Keratinocyte (primary cell): ENCODE measurements at regions not wholly inside any gene's neighbourhood (a gene's known extent, or its start where the extent isn't known, plus 50 kb on each side); places are given as distances from the start of the nearest gene placed in this dataset.

Experiments
- EZH2 ChIP-seq: IDR thresholded peaks from one replicate; pipeline ENCODE4 v1.6.1; 2012; ENCODE audit warnings: inconsistent platforms, mild to moderate bottlenecking, low read length, moderate library complexity
- TF ChIP-seq, protein P1 (sequence below), 3 experiments: IDR thresholded peaks in 1 of 3; conservative IDR thresholded peaks in 1 of 3; optimal IDR thresholded peaks in 1 of 3; 2 replicates in 2 of 3; 3 replicates in 1 of 3; pipeline versions ENCODE3 to v1.5.1; 2011; ENCODE audit warnings: low read length in 3 of 3, mild to moderate bottlenecking in 3 of 3, moderate library complexity in 2 of 3, control low read depth in 1 of 3, inconsistent platforms in 1 of 3; ENCODE audit not compliant: insufficient read depth in 2 of 3; ENCODE audit errors: extremely low read depth in 1 of 3

DNA sequence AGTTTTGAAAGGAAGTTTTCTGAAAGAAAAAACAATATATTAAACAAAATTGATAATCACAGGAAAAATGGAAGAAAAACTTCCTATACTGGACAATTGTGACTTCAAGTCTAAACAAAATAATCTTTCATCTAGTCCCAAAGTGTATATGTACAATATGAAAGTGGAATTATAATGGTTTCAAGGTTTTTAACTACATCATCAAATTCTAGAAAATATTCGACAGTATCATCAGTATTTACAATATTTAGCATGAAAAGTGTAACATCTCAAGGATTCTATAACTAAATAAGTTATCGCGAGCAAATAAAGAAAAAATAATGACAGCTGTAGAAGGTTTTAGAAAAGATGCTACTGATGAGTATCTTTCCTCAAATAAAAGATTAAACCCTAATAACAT, 310.9 kb upstream of the LRFN5 start:
- TF ChIP-seq, protein P1, sequence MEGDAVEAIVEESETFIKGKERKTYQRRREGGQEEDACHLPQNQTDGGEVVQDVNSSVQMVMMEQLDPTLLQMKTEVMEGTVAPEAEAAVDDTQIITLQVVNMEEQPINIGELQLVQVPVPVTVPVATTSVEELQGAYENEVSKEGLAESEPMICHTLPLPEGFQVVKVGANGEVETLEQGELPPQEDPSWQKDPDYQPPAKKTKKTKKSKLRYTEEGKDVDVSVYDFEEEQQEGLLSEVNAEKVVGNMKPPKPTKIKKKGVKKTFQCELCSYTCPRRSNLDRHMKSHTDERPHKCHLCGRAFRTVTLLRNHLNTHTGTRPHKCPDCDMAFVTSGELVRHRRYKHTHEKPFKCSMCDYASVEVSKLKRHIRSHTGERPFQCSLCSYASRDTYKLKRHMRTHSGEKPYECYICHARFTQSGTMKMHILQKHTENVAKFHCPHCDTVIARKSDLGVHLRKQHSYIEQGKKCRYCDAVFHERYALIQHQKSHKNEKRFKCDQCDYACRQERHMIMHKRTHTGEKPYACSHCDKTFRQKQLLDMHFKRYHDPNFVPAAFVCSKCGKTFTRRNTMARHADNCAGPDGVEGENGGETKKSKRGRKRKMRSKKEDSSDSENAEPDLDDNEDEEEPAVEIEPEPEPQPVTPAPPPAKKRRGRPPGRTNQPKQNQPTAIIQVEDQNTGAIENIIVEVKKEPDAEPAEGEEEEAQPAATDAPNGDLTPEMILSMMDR (optimal IDR thresholded peaks at IDR 0.05 in 1 of 3, IDR thresholded peaks at IDR 0.05 in 1 of 3, conservative IDR thresholded peaks at IDR 0.05 in 1 of 3; ENCODE audit: extremely low read depth in 1 of 3, insufficient read depth in 2 of 3, low read length in 3 of 3), result no peak
- TF ChIP-seq EZH2, result no peak
